Tibial artery (tissue), 4 donors: ENCODE measurements at regions not wholly inside any gene's neighbourhood (a gene's known extent, or its start where the extent isn't known, plus 50 kb on each side); places are given as distances from the start of the nearest gene placed in this dataset.

ENCODE experiments used
- DNase-seq, 2 donors: peaks; one replicate each; pipeline ENCODE4 v3.0.0-alpha.2; 2019
- H3K27ac ChIP-seq, 2 donors: fragments of 200-600 bp; sonication (generic) in 1 of 2; 1 replicate in 1 of 2; 2 replicates in 1 of 2; pipeline ENCODE4 v1.5.1; 2018 to 2019; ENCODE audit warnings: mild to moderate bottlenecking in 1 of 2
- H3K27me3 ChIP-seq, 2 donors: fragments of 200-600 bp; sonication (generic) in 1 of 2; one replicate each; pipeline versions ENCODE4 v1.5.1 to v1.6.0; 2016 to 2019
- H3K36me3 ChIP-seq, 3 donors: fragments of 200-600 bp; sonication (generic) in 2 of 3; one replicate each; pipeline ENCODE4 v1.5.1; 2016 to 2019; ENCODE audit warnings: mild to moderate bottlenecking in 2 of 3
- H3K4me1 ChIP-seq, 4 donors: fragments of 200-600 bp; sonication (generic) in 2 of 4; 1 replicate in 3 of 4; 2 replicates in 1 of 4; pipeline ENCODE4 v1.5.1; 2016 to 2019
- H3K4me3 ChIP-seq, 2 donors: fragments of 200-600 bp; sonication (generic) in 1 of 2; 1 replicate in 1 of 2; 2 replicates in 1 of 2; pipeline ENCODE4 v1.5.1; 2018 to 2019; ENCODE audit warnings: mild to moderate bottlenecking in 2 of 2
- H3K9me3 ChIP-seq, 3 donors: fragments of 200-600 bp; sonication (generic) in 1 of 3; one replicate each; pipeline ENCODE4 v1.5.1; 2016 to 2019
- intact Hi-C: fragments of 100-400 bp; cut with DNase I; formaldehyde crosslinking; loops from one replicate; pipeline ENCODE4 v1.15.0; 2023; ENCODE audit warnings: low total_unique reads
- TF ChIP-seq, protein P1 (sequence below), 2 experiments: fragments of 200-600 bp in 1 of 2; fragments of 450-650 bp in 1 of 2; IDR thresholded peaks; one replicate each; pipeline ENCODE4 v1.5.1; 2017 to 2019; ENCODE audit warnings: antibody characterized with exemption in 2 of 2, mild to moderate bottlenecking in 1 of 2, moderate library complexity in 1 of 2

GRCh38 chr2:15006667-15007066 lies 374.1 kb downstream of the LRATD1 start:
- Histone ChIP-seq H3K27me3 (no peaks in the 10 kb centered on the region), H3K4me3 (no peak overlapping the region), H3K36me3 (no peaks in the 10 kb centered on the region), H3K4me1 (no peaks in the 10 kb centered on the region), H3K9me3 (peaks cover 0 to 7% (median 0%) of the 10 kb centered on the region in 3 donors), H3K27ac (no peak overlapping the region)
- TF ChIP-seq, protein P1, sequence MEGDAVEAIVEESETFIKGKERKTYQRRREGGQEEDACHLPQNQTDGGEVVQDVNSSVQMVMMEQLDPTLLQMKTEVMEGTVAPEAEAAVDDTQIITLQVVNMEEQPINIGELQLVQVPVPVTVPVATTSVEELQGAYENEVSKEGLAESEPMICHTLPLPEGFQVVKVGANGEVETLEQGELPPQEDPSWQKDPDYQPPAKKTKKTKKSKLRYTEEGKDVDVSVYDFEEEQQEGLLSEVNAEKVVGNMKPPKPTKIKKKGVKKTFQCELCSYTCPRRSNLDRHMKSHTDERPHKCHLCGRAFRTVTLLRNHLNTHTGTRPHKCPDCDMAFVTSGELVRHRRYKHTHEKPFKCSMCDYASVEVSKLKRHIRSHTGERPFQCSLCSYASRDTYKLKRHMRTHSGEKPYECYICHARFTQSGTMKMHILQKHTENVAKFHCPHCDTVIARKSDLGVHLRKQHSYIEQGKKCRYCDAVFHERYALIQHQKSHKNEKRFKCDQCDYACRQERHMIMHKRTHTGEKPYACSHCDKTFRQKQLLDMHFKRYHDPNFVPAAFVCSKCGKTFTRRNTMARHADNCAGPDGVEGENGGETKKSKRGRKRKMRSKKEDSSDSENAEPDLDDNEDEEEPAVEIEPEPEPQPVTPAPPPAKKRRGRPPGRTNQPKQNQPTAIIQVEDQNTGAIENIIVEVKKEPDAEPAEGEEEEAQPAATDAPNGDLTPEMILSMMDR (IDR thresholded peaks at IDR 0.05) = no peak
- no peak for DNase-seq
- intact Hi-C loops = no loop called here

DNA sequence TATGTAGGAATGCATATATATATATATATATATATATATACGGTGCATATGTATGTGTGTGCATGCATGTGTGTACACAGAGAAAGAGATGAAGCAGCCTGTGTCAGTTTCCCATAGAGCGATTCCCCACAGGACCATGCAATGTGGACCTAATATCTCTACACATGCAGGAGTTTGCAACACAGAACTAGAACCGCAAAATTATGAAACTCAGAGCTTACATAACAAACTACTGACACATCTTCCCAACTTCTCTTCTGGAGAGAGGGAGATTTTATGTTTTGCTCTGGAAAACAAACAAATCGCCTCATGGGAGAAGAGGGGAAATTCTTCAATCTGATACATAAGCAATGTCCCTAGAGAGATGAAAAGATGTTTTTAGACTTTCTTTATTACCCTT lies 377.2 kb downstream of the LRATD1 start:
- no peak overlapping the region for H3K27ac ChIP-seq
- no peak overlapping the region for H3K4me3 ChIP-seq
- no peak for DNase-seq
- intact Hi-C loops = no loop called here
- H3K4me1 ChIP-seq = no peaks in the 10 kb centered on the region
- peaks cover 0 to 13% (median 5%) of the 10 kb centered on the region in 3 donors for H3K9me3 ChIP-seq
- H3K27me3 ChIP-seq = no peaks in the 10 kb centered on the region
- no peaks in the 10 kb centered on the region for H3K36me3 ChIP-seq
- TF ChIP-seq, protein P1 (IDR thresholded peaks at IDR 0.05) = no peak

DNA sequence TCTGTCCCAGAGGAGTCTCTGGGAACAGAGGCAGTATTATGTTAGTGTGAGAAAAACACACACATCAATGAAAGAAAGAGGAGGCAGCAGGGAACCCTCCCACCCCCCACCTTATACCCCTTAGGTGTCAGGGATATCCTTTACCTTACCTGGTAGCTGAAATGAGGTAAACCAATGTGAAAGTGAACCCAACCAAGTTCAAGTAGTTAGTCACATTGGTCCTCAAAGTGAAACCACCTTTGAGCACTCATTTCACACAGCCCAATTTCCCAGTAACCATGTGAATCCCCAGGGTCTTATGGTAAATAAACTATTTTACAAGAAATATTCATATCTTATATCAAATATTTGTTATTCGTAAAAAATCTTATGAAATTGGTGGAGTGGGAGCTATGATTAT lies 377.8 kb downstream of the LRATD1 start:
- no peaks in the 10 kb centered on the region for H3K4me1 ChIP-seq
- intact Hi-C loops = no loop called here
- H3K36me3 ChIP-seq = no peaks in the 10 kb centered on the region
- no peak for DNase-seq
- H3K27me3 ChIP-seq = no peaks in the 10 kb centered on the region
- TF ChIP-seq, protein P1 (IDR thresholded peaks at IDR 0.05) = no peak
- H3K27ac ChIP-seq = no peak overlapping the region
- H3K4me3 ChIP-seq = no peak overlapping the region
- H3K9me3 ChIP-seq = peaks cover 0 to 13% (median 5%) of the 10 kb centered on the region in 3 donors

- no peak overlapping the region for H3K4me3 ChIP-seq
- no peaks in the 10 kb centered on the region for H3K9me3 ChIP-seq
- H3K27ac ChIP-seq = no peak overlapping the region
- intact Hi-C loops = no loop called here
- TF ChIP-seq, protein P1 (IDR thresholded peaks at IDR 0.05) = no peak
- H3K36me3 ChIP-seq = no peaks in the 10 kb centered on the region
- no peak for DNase-seq
- H3K4me1 ChIP-seq = no peaks in the 10 kb centered on the region
- no peaks in the 10 kb centered on the region for H3K27me3 ChIP-seq
These were observed 386.3 kb downstream of the LRATD1 start for GRCh38 chr2:15018814-15019213.

- no peak for DNase-seq
- no peaks in the 10 kb centered on the region for H3K36me3 ChIP-seq
- no peaks in the 10 kb centered on the region for H3K27me3 ChIP-seq
- TF ChIP-seq, protein P1 (IDR thresholded peaks at IDR 0.05) = no peak
- H3K9me3 ChIP-seq = no peaks in the 10 kb centered on the region
- H3K27ac ChIP-seq = no peak overlapping the region
- no peaks in the 10 kb centered on the region for H3K4me1 ChIP-seq
- H3K4me3 ChIP-seq = no peak overlapping the region
- intact Hi-C loops = no loop called here
These were observed 390.7 kb downstream of the LRATD1 start for GRCh38 chr2:15023221-15023620.

- Histone ChIP-seq H3K4me3 (no peak overlapping the region), H3K36me3 (no peaks in the 10 kb centered on the region), H3K27ac (no peak overlapping the region), H3K27me3 (no peaks in the 10 kb centered on the region), H3K9me3 (no peaks in the 10 kb centered on the region), H3K4me1 (no peaks in the 10 kb centered on the region)
- TF ChIP-seq, protein P1 (IDR thresholded peaks at IDR 0.05) = no peak
- intact Hi-C loops = no loop called here
- DNase-seq = no peak
These were observed 395.9 kb downstream of the LRATD1 start for GRCh38 chr2:15028406-15028805.
